T-helper 17 cell (primary cell): ENCODE measurements at regions not wholly inside any gene's neighbourhood (a gene's known extent, or its start where the extent isn't known, plus 50 kb on each side); places are given as distances from the start of the nearest gene placed in this dataset.

Experiments
- ATAC-seq: fragments of 150-1000 bp; cut with Tn5 transposase; 2 replicates; pipeline ENCODE4 v1.10.0; 2021; ENCODE audit warnings: mild to moderate bottlenecking, moderate library complexity
- DNase-seq, 3 donors: peaks; one replicate each; pipeline versions ENCODE4 v3.0.0 to v3.0.0-alpha.2; 2020 to 2021
- H3K9me3 ChIP-seq: one replicate; pipeline ENCODE4 v1.7.0; 2013; ENCODE audit warnings: low read length, mild to moderate bottlenecking; ENCODE audit not compliant: control insufficient read depth, poor library complexity, severe bottlenecking
- H3K27ac Mint-ChIP-seq: one replicate; pipeline ENCODE4 v1.8.0; 2022; ENCODE audit warnings: mild to moderate bottlenecking, moderate library complexity, mixed read lengths
- H3K27me3 Mint-ChIP-seq: one replicate; pipeline ENCODE4 v1.8.0; 2022; ENCODE audit warnings: mixed read lengths
- H3K36me3 Mint-ChIP-seq: one replicate; pipeline ENCODE4 v1.8.0; 2022; ENCODE audit warnings: low read depth, mixed read lengths
- H3K4me1 Mint-ChIP-seq: one replicate; pipeline ENCODE4 v1.8.0; 2022; ENCODE audit warnings: mild to moderate bottlenecking, mixed read lengths
- H3K4me3 Mint-ChIP-seq: one replicate; pipeline ENCODE4 v1.8.0; 2022; ENCODE audit warnings: mild to moderate bottlenecking, moderate library complexity, mixed read lengths

GRCh38 chr3:101939361-101940049, 90.2 kb downstream of the NFKBIZ start:
- no peak overlapping the region for H3K4me3 Mint-ChIP-seq
- H3K9me3 ChIP-seq = no peaks in the 10 kb centered on the region
- no peaks in the 10 kb centered on the region for H3K36me3 Mint-ChIP-seq
- no peak overlapping the region for H3K27ac Mint-ChIP-seq
- H3K27me3 Mint-ChIP-seq = no peaks in the 10 kb centered on the region
- peaks cover 19% of the 10 kb centered on the region for H3K4me1 Mint-ChIP-seq
- no peak for ATAC-seq
- DNase-seq = no peak

GRCh38 chr3:101940521-101941317, 91.4 kb downstream of the NFKBIZ start:
- Mint-ChIP-seq H3K36me3 (no peaks in the 10 kb centered on the region), H3K4me3 (no peak overlapping the region), H3K27me3 (no peaks in the 10 kb centered on the region), H3K27ac (no peak overlapping the region), H3K4me1 (peaks cover 21% of the 10 kb centered on the region)
- no peaks in the 10 kb centered on the region for H3K9me3 ChIP-seq
- DNase-seq (no peak), ATAC-seq (no peak)

- no peaks in the 10 kb centered on the region for H3K9me3 ChIP-seq
- H3K36me3 Mint-ChIP-seq = no peaks in the 10 kb centered on the region
- DNase-seq (no peak), ATAC-seq (no peak)
- H3K4me3 Mint-ChIP-seq = no peak overlapping the region
- H3K27me3 Mint-ChIP-seq = no peaks in the 10 kb centered on the region
- no peak overlapping the region for H3K27ac Mint-ChIP-seq
- peaks cover 23% of the 10 kb centered on the region for H3K4me1 Mint-ChIP-seq
Measured at GRCh38 chr3:101941318-101942040, 92.2 kb downstream of the NFKBIZ start.

- Mint-ChIP-seq H3K27me3 (no peaks in the 10 kb centered on the region), H3K4me1 (peaks cover 15% of the 10 kb centered on the region), H3K36me3 (no peaks in the 10 kb centered on the region), H3K27ac (no peak overlapping the region), H3K4me3 (no peak overlapping the region)
- ATAC-seq = no peak
- DNase-seq = no peak
- no peaks in the 10 kb centered on the region for H3K9me3 ChIP-seq
Measured at GRCh38 chr3:101942356-101942755, 93.0 kb downstream of the NFKBIZ start.

GRCh38 chr3:101943029-101943428, 93.7 kb downstream of the NFKBIZ start:
- peak overlapping the region; percentile 32 for H3K27ac Mint-ChIP-seq
- no peak overlapping the region for H3K4me3 Mint-ChIP-seq
- no peak for DNase-seq
- H3K4me1 Mint-ChIP-seq = peaks cover 14% of the 10 kb centered on the region
- H3K9me3 ChIP-seq = no peaks in the 10 kb centered on the region
- H3K36me3 Mint-ChIP-seq = no peaks in the 10 kb centered on the region
- no peaks in the 10 kb centered on the region for H3K27me3 Mint-ChIP-seq
- ATAC-seq = peak; percentile 45

- Mint-ChIP-seq H3K4me1 (peaks cover 14% of the 10 kb centered on the region), H3K4me3 (no peak overlapping the region), H3K27me3 (no peaks in the 10 kb centered on the region), H3K36me3 (no peaks in the 10 kb centered on the region), H3K27ac (no peak overlapping the region)
- ATAC-seq (no peak), DNase-seq (no peak)
- no peaks in the 10 kb centered on the region for H3K9me3 ChIP-seq
Measured at GRCh38 chr3:101944308-101944707, 95.0 kb downstream of the NFKBIZ start.

- no peaks in the 10 kb centered on the region for H3K27me3 Mint-ChIP-seq
- DNase-seq (no peak), ATAC-seq (no peak)
- H3K9me3 ChIP-seq = no peaks in the 10 kb centered on the region
- H3K4me3 Mint-ChIP-seq = no peak overlapping the region
- H3K27ac Mint-ChIP-seq = no peak overlapping the region
- H3K36me3 Mint-ChIP-seq = no peaks in the 10 kb centered on the region
- H3K4me1 Mint-ChIP-seq = peaks cover 19% of the 10 kb centered on the region
Measured at GRCh38 chr3:101945980-101946379, 96.7 kb downstream of the NFKBIZ start.

GRCh38 chr3:101946906-101947305, 97.6 kb downstream of the NFKBIZ start:
- H3K9me3 ChIP-seq = no peaks in the 10 kb centered on the region
- Mint-ChIP-seq H3K4me3 (no peak overlapping the region), H3K27ac (no peak overlapping the region), H3K36me3 (no peaks in the 10 kb centered on the region), H3K27me3 (no peaks in the 10 kb centered on the region), H3K4me1 (peaks cover 19% of the 10 kb centered on the region)
- no peak for ATAC-seq
- DNase-seq = no peak

- H3K4me3 Mint-ChIP-seq = no peak overlapping the region
- peak overlapping the region; percentile 3 for H3K27ac Mint-ChIP-seq
- no peaks in the 10 kb centered on the region for H3K9me3 ChIP-seq
- no peak for ATAC-seq
- peaks cover 9% of the 10 kb centered on the region for H3K4me1 Mint-ChIP-seq
- H3K27me3 Mint-ChIP-seq = peaks cover 4% of the 10 kb centered on the region
- no peak for DNase-seq
- no peaks in the 10 kb centered on the region for H3K36me3 Mint-ChIP-seq
Measured at GRCh38 chr3:101950510-101950909, 101.2 kb downstream of the NFKBIZ start.

- Mint-ChIP-seq H3K27me3 (peaks cover 4% of the 10 kb centered on the region), H3K36me3 (no peaks in the 10 kb centered on the region), H3K4me1 (peaks cover 5% of the 10 kb centered on the region), H3K4me3 (no peak overlapping the region), H3K27ac (peak overlapping the region; percentile 3)
- no peak for ATAC-seq
- no peaks in the 10 kb centered on the region for H3K9me3 ChIP-seq
- DNase-seq = no peak
Measured at GRCh38 chr3:101950985-101951733, 101.8 kb downstream of the NFKBIZ start.

GRCh38 chr3:101954361-101954760, 105.0 kb downstream of the NFKBIZ start:
- no peak overlapping the region for H3K4me3 Mint-ChIP-seq
- no peak overlapping the region for H3K27ac Mint-ChIP-seq
- peaks cover 9% of the 10 kb centered on the region for H3K27me3 Mint-ChIP-seq
- no peaks in the 10 kb centered on the region for H3K9me3 ChIP-seq
- ATAC-seq (no peak), DNase-seq (no peak)
- peaks cover 5% of the 10 kb centered on the region for H3K4me1 Mint-ChIP-seq
- H3K36me3 Mint-ChIP-seq = no peaks in the 10 kb centered on the region

- peaks cover 5% of the 10 kb centered on the region for H3K4me1 Mint-ChIP-seq
- no peak for ATAC-seq
- H3K4me3 Mint-ChIP-seq = no peak overlapping the region
- peaks cover 9% of the 10 kb centered on the region for H3K27me3 Mint-ChIP-seq
- no peaks in the 10 kb centered on the region for H3K36me3 Mint-ChIP-seq
- no peak for DNase-seq
- no peaks in the 10 kb centered on the region for H3K9me3 ChIP-seq
- H3K27ac Mint-ChIP-seq = no peak overlapping the region
Measured at GRCh38 chr3:101954936-101955335, 105.6 kb downstream of the NFKBIZ start.

- peaks cover 4% of the 10 kb centered on the region for H3K27me3 Mint-ChIP-seq
Measured at GRCh38 chr3:101962055-101962454, 112.7 kb downstream of the NFKBIZ start.

More at GRCh38 chr3:101962055-101962454, 112.7 kb downstream of the NFKBIZ start:
- H3K9me3 ChIP-seq = no peaks in the 10 kb centered on the region
- no peak overlapping the region for H3K27ac Mint-ChIP-seq
- H3K4me3 Mint-ChIP-seq = no peak overlapping the region
- H3K4me1 Mint-ChIP-seq = peaks cover 11% of the 10 kb centered on the region
- DNase-seq (no peak), ATAC-seq (no peak)
- no peaks in the 10 kb centered on the region for H3K36me3 Mint-ChIP-seq
